ENCODE measurements at regions not wholly inside any gene's neighbourhood (a gene's known extent, or its start where the extent isn't known, plus 50 kb on each side); places are given as distances from the start of the nearest gene placed in this dataset.
A peak's percentile ranks its signal among the peaks of the same experiment; 100 is the strongest.
"Not testable (repeated sequence)": the region's sequence is repeated elsewhere in the genome, so short reads cannot be mapped to it uniquely, and the experiment has no call there.

DNA sequence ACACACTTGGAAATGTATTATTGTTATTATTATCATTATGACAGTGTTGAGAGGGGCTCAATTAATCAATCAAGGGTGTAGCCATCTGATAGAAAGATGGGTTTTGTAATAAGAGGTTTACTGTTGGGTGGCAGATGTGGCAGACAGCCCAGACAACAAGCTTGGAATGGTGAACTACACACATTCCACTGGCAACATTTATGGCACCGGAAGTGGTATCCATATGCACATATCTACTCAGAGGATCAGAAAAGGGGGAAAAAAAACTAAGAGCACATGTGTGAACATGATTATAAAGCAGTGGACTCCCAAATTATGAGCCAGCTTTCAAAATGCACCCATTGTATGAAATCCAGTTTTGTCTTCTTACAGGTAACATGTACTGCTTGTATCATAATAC, 125.9 kb upstream of the ARX start:
- DNase-seq (ENCODE audit: low spot score), result no peak

DNA sequence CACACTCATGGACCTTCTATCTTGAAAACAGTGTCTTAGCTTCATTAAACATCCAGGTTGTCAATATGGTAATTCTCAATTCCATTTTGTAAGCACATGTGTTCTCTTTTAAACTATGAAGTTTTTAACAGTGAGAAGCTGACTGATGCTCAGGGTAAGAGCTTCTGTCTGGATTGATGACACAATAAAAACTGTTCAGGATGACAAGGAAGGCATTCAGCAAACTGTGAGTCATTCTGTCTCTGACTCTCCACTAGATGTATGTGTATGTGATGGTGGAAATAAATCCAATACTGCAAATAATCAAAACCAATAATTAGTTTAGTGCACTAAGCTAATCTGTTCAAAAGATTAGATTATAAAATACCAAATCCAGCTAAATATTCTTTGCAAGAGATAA, 115.3 kb upstream of the ARX start:
- DNase-seq (ENCODE audit: low spot score), result no peak

DNA sequence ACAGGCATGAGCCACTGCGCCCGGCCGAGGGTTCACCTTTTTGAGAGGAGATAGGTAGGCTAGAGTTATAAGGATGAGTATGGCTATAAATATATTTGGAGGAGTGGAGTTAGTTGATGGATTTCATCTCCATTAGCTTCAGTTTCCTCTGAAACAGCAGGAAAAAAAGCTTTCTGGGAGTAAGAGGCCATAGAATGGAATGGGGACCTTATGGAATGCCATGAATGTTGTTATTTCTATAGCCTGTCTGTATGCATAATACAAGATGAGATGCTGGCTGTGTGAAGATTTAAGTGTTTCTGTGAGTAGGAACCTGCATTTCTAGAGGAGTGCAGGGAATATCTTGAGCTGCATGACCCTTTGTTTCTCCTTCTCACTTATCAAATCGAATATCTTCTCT, 114.9 kb upstream of the ARX start:
- DNase-seq (ENCODE audit: low spot score), result no peak

DNA sequence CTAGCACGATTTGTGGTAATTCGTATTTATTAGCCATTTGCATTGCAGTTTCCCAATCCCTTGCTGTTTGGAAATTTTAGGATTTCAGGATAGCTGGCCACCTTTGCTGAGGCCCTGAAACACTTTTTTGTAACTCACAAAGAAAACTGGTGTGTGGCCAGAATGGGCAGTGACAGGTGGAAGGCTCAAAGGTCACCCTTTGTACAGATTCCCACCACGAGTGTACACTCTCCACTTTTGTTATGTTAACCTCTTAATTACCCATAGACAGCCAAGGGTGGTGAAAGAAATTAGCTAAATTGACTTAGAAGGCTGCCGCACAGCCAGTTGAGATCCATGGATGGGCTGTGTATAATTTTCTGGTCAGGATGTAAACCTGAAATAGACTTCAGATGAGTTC, 109.7 kb upstream of the ARX start:
- DNase-seq (ENCODE audit: low spot score), result no peak

DNA sequence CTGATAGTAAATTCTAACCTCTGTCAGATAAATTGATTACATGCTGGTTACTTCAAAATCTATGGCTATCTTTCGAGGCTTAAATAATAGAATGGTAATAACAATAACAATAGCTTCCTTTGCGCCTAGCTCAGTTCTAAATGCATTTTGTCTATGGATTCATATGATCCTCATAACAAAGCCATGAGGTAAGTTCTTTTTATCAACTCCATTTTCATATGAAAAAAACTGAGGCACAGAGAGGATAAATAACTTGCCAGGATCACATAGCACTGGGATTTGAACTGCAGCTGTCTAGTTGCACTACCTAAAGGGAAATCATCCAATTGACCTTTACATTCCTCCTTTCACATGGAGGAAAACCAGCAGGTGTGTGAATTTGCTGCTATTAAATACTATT, 108.6 kb upstream of the ARX start:
- DNase-seq (ENCODE audit: low spot score), result no peak

DNA sequence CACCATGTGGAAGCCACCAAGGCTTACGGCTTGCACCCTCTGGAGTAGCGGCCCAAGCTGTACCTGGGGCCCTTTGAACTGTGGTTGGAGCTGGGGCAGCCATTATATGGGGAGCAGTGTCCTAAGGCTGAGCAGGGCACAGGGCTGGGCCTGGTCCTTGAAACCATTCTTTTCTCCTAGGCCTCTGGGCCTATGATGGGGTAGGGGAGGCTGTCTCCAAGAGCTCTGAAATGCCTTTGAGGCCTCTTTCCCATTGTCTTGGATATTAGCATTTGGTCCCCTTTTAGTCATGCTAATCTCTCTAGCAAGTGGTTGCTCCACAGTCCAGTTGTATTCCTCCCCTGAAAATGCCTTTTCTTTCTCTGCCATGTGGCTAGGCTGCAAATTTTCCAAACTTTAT, 96.4 kb upstream of the ARX start:
- DNase-seq (ENCODE audit: low spot score), result peak; percentile 11

DNA sequence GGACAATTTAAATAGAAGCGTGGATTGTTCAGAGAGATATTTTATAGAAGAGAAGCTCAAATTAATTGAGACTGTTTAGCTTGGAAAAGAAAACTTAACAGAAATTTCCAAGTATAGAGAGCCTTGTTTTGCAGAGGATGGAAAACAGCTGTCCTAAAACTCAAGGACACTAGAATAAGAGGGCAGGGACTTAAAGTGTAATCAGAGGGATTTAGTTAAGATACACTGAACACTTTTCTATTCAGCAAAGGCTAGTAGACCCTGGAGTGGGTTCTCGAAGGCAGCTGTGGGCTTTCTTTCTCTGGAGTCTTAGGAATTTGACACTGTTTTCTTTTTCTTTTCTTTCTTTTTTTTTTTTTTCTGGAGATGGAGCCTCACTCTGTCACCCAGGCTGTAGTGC, 92.7 kb upstream of the ARX start:
- DNase-seq (ENCODE audit: low spot score), result no peak

DNA sequence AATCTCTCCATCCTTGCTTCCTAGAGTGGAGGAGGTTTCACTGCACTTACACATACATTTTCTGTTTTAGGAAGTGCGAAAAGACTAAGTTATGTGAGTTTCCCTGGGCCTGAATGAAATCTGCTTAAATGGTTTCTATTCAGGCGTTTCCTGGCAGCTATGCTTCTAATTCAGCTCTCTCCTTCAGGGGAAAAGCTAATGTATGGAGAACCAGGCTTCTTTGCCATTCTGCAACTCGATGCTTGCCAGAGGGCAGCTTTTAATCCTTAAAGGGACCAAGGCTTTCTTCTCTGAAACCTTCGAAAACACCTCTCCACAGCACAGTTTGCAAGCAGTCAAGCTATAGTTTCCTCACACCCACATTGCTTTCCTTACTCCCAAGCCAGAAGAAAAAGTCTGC, 89.5 kb upstream of the ARX start:
- no peak for DNase-seq (ENCODE audit: low spot score)

DNA sequence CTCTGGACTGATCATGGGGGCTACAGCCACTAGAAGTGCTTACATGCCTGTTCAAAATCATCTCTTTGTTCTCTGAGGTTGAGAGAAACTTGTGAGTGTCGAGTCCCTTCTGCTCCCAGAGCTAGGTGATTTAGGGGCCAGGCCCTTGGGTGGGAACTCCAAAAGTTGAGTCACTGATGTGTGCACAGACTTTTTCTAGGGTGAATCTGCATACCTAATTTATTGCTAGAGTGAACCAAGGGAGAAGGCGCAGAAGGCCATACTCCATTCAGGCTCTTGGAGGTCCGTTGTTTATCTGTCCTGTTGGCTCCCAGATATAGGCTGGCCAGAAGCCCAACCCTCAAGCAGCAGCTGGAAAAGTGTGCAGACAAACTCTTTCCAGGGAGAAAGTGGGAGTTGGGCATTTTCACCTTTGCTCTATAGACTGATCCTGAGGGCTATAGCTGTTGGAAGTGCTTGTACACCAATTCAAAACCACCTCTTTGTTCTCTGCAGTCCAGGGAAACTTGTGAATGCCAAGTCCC, 80.8 kb upstream of the ARX start:
- no peak for DNase-seq (ENCODE audit: low spot score)

DNA sequence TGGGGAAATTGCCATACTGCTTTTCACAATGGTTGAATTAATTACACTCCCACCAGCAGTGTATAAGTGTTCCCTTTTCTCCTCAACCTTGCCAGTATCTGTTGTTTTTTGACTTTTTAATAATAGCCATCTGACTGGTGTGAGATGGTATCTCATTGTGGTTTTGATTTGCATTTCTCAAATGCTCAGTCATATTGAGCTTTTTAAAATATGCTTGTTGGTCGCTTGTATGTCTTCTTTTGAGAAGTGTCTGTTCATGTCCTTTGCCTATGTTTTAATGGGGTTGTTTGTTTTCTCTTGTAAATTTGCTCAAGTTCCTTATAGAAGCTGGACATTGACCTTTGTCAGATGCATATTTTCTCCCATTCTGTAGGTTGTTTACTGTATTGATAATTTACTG, 75.4 kb upstream of the ARX start:
- DNase-seq (ENCODE audit: low spot score), result not testable (repeated sequence)

DNA sequence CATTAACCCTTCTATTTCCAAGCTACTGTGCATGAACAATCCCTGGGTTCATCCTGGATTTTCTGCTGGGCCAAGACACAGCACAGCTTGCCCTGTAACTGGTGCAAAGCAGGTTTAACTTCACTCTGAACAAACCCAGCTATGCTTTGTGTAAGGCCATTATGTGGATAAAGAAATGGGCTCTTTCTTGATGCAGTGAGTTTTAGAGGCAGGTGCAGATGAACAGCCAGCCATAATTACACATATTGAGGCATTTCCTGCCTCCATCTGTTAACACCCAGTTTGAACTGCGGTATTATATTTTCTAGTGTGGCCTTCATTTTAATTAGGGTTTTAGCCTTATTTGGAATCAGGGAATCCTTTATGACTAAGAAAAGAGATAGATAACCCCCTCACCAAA, 68.7 kb upstream of the ARX start:
- no peak for DNase-seq (ENCODE audit: low spot score)

DNA sequence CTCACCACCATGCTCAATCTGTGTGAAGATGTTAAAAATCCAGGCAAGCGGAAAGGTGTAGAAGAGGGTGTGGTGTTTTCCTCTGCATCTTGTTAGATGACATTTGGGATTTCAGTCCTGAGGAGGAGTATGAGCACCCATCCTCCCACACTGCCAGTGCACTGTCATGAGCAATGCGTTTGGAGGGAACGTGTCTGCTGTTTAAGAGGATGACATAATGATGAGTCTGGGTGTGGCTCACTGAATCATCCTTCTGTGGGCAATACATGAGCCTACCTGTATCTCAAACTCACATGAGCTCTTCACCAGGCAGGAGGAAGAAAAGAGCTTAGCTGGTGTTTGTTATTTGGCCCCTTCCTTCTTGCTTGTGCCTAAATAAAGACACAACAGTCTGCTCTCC, 67.9 kb upstream of the ARX start:
- DNase-seq (ENCODE audit: low spot score), result no peak

DNA sequence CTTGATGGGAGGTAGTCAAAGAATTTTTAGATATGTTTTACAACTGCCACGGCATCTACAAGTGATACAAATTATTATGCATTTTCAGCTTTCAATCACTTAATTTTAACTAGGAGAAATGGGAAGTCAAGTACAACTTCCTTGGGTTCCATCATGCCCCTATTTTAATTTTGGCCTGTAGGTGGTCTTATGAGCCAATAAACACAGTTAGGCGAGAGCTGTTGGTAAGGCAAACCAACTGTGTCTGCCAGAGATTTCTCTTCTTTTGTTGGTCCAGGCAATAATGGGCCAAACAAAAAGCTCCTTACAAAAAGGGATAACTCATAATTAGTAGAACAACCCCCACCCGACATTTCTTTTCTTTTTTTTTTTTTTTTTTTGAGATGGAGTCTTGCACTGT, 63.3 kb upstream of the ARX start:
- peak; percentile 3 for DNase-seq (ENCODE audit: low spot score)

DNA sequence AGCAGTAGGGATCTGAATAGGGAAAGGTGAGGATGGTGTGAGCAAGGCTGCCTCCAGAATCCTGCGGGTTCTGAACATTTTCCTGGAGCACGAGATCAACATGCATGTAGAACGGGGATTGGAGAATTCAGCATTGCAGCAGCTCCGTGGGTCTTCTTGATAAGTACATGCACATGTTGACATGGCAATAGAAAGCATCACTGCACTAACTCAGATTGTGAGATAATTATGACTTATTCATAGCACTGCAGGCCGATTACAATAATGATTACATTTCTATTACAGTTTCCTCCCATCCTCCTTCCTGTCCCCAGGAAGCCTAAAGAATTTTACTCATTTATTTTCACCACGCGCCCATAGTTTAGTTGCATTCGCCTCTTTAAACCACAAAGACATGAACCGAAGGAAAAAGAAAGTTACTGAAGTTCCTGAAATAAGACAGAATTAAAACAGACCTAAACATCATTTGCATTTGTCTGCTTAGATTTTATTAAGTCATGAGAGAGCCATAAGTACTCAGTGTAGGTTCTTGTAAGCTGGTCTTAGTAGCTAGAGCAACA, 61.3 kb upstream of the ARX start:
- DNase-seq (ENCODE audit: low spot score), result no peak

DNA sequence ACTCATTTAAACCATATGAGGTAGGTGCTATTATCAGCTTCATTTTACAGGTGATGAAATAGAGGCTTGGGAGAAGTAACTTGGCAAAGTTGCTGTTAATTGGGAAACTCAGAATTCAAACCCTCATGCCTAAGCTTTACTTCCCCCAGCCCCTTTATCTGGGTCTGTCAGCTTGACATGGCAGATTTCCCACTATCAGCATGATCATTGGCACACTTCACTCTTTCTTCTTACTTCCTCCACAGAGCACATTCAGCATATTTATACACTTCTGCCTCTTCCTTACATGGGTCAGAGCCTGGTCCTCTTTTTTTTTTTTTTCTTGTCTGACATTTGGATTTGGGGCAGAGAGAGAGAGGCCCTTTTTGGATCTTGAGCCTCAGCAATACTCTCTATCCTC, 56.5 kb upstream of the ARX start:
- no peak for DNase-seq (ENCODE audit: low spot score)

DNA sequence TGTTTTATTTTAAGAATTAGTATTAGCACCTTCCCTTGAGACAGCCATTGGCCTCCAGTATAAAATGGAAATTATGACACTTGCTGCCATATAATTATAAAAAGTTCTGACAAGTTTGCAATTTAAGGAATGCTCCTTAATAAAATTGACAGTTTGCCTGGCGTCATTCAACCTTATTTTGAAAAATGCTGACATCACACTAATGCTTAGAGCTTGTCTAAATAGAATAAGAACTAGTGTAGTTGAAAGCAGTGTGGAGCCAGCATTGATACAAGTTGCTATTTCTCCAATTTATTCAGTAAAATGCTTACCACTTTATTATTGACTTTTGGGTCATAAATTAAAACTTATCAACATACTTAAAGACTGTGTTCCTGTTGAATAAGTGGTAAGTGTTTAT, 54.3 kb upstream of the ARX start:
- no peak for DNase-seq (ENCODE audit: low spot score)

DNA sequence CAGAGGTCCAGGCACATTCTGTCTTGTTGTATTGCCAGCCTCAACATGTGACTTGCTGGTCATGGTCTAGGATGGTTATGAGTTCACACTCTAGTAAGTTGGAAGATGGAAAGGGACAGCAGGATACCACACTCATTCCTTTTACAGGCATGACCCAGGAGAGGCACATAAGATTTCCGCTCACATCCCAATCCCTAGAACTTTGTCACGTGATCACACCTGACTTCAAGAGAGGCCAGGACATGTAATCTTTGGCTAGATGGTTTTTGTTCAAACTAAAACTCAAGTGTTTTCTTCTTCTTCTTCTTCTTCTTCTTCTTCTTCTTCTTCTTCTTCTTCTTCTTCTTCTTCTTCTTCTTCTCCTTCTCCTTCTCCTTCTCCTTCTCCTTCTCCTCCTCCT, 53.4 kb upstream of the ARX start:
- no peak for DNase-seq (ENCODE audit: low spot score)

DNA sequence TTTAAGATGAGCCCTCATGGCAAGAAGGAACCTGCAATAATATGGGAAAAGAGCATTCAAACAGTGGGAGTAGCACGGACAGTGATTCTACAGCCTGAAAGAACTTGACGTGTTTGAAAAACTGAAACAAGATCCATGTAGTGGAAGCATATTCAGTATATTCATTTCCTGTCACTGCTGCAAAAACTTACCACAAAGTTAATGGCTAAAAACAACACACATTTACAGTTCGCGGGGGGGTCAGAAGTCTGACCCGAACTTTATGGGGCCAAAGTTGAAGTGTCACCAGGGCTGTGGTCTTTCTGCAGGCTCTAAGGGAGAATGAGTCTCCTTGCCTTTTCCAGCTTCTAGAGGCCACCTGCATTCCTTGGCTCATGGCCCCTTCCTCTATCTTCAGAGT, 52.6 kb upstream of the ARX start:
- DNase-seq (ENCODE audit: low spot score), result no peak

DNA sequence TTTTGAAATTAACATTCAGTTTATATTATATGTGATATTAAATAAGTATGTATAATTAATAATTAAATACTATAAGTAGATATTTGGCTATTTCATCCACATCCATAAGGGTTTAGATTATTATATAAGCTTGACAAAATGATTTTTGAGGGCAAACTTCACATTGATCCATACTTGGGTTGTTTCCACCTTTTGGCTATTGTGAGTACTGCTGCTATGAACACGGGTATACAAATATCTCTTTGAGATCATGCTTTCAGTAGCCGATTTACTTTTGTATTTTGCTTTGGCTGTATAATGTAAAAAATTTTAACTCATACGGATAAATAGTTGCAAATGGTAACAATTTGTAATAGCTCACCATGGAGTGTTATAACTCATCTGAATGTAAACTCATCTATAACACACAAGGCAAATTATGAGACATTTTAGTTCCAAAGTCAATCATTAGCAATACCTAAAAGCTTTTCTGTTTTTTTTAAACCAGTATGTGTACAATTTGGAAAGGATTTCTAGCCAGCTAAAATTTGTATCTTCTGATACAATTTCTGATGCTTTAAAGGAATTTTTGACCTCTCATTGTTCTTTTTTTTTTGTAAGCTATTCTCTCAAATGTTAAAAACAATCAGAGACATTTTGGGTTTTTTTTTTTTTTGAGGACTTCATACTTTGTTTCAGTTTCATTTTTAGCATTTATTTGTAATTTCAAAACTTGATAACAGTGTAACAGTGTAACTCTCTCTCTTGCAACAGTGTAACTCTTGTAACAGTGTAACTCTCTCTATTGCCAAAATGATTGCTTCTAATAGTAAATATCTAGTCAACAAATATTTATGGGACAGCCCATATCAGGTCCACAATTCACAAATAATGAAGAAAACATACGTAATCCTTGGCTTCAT, 51.8 kb upstream of the ARX start:
- DNase-seq (ENCODE audit: low spot score), result no peak

DNA sequence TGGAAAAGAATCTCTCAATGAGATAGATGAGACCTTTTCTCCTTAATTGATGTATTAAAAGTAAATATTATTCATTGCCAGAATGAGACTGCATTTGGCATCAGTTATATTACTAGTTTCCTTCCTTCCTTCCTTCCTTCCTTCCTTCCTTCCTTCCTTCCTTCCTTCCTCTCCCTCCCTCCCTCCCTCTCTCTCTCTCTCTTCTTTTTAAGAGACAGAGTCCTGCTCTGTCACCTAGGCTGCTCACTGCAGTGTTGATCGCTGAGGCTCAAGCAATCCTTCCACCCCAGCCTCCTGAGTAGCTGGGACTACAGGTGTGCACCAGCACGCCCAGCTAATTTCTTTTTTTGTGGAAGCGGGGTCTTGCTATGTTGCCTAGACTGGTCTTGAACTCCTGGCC, 50.4 kb upstream of the ARX start:
- no peak for DNase-seq (ENCODE audit: low spot score)

Data from iPS-NIHi11 (cell line).